ENCODE measurements at regions not wholly inside any gene's neighbourhood (a gene's known extent, or its start where the extent isn't known, plus 50 kb on each side); places are given as distances from the start of the nearest gene placed in this dataset.

DNA sequence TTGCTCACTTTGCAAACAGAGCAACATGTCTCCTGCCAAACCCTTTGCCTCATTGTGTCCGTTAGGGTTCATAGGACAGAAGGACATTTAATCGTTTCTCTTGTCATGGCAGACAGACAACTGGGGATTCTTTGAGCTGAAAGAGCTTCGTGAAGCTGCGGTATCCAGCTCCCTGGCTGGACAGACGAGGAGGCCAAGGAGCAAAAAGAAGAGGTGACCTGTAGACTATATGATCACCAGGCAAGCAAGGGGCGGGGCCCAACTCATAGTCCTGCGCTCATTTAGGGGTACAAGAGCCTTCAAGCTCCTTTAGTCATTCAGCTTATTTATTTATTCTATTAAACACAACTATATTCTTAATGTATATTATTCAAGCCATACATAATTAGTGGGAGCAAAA is 66.8 kb upstream of the VRK1 start:
- no peak for DNase-seq

DNA sequence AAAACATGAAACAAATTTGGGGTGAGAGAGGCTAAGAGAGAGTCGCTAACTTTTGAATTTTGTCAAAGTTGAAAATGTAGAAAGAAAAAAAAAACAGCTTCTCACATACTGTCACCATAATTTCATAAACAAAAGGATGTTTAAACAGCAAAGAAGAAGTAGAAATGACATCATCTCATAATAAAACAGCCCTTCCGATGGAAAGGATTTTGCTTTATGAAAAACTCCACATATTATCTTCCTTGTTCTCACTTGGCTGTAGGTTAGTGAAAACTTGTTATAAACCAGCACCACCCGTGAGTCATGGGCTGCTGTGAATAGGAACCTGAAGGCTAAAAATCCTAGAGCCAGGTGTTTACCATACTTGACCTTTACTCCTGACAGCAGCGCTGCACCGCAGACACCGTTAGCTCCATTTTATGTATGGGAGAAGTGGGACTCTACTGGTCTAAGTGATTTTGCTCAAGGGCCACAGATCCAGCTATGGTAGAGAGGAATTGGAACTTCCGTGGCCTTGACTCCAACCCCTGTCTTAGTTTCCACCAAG is 63.0 kb upstream of the VRK1 start:
- DNase-seq, result no peak

DNA sequence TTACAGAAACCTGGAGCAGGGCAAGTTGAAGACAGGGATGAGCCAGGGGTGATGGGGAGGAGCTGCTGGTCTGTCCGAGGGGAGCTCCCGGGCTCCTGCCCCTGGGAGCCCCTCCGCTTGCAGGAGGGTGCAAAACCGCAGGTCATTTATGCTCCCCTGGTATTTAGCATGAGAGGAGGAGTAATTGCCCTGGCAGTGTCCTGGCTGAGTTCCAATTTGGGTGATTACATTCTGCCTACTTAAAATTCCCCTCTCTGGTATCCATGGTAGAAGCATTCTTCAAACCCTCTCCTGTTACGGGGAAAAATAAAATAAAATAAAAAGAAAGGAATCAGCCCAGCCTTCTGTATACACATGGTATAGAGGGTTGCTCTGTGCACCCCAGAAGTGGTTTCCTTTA is 61.7 kb upstream of the VRK1 start:
- DNase-seq, result no peak

DNA sequence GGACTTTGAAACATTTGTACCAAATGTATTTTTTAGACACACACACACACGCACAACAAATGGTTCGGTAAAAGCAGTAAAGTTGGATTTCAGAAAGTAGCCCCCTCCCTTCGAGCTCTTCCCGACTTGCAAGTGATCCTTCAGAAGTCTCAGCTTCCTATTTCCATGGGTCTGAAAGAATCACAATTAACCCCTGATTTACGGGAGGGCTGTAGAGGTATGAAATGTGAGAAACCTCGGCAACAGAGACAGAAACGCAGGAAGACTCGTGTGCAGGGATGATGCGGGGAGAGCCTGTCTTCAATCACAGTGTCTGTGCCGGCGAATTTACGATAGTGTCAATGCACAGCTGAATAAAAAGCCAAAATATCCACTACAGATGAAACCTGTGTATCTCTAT is 60.7 kb upstream of the VRK1 start:
- no peak for DNase-seq

DNA sequence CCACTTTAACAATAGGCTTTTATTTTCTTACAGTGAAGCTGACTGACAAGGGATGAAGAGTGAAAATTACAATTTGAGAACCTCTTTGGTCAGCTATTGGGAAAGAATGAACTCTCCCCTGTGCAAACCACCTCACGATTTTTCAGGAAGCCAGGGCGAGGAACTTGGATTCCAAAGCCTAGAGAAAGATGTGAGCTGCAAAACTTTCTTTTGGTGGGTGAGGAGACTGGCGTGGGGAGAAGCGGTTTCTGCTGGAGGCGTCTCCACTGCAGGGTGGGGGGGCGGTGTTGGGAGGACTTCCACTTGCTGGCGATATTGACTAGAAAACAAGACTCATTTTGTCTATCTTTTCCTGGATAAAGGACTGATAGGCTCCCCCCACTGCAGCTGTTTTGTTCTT is 59.3 kb upstream of the VRK1 start:
- DNase-seq, result no peak

DNA sequence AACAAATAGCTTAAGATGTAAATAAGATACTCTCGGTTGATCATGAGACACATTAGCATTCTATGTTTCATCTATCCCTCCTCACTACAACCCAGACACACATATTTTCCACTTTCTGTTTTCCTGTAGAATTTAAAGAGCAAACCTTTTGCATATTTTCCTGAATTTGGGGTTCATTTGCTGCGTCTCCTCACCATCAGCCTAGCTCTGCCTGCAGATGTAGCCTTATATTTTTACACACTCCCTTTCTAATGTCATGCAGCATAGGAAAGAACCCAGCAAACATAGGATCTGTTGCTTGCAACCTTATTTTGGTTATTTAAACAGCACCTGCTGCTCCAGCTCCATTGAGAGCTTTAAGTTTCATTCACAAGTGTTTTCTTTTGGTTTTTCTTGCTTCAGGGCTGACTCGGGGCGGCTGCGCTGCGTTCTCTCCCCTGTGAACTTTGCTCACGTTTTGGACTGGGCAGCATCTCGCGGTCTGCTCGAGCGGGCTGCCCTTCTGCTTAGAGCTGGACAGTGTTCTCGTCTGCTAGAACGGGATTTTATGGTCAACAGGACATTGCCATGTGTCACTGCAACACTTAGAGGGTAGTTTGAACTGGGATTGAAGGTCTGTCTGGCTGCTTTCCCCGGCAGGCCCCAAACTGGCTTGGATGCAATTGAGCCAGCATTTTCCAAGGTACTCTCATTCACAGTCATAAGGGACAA is 57.8 kb upstream of the VRK1 start:
- no peak for DNase-seq

DNA sequence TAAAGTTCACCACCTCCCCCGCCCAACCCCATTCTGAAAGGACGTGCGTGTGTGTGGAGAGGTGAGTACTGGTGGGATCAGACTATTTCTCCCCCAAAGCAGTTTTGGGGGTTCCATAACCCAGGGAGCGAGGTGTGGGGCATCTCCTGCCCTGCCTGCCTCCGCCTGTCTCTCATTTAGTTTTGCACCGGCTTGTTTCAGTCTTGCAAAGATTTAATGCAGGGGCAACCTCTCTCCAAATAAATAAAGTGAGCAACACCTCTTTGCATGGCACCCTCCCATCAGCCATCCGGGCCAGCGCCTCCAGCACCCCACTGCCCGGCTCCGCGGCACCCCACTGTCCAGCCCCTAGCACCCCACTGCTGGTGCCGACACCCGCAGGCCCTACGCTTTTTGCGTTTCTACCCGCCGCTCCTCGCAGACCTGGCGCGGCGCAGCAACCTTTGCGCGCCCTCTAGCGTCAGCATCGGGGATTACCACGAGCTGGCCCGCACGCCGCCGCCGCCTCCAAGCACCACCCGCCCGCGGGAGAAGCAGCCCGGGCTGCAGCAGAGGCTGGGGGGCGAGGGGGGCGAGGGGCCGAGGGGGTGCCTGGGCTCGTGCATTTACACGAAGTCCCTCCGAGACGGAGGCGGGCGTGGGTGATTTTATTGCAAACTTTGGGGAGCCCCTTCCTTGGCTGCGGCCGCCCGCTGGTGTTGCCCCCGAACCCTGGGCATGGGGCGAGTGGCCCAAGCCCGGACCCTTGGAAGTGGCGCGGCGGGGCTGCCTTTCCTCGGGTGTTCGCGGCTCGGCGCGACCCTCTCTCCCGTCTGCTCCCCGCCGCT is 55.8 kb upstream of the VRK1 start:
- peak; percentile 22 for DNase-seq

DNA sequence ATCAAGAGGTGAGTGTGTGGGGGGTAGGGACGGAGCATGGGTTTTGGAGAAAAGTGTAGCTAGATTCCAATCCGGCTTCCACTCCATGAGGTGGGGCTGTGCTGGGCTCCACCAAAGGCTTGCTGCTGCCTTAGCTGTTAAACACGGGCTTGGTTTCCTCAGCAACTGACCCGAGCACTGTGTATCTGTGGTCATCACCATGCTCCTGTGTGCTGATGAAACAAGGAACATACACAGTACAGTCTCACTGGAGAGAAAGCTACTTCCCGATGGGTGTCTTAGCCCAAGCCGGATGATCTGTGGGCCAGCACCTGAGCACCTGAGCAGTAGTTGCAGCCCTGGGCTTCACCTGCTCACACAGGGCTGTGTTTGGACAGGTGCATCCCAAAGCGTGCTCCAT is 52.9 kb upstream of the VRK1 start:
- no peak for DNase-seq

DNA sequence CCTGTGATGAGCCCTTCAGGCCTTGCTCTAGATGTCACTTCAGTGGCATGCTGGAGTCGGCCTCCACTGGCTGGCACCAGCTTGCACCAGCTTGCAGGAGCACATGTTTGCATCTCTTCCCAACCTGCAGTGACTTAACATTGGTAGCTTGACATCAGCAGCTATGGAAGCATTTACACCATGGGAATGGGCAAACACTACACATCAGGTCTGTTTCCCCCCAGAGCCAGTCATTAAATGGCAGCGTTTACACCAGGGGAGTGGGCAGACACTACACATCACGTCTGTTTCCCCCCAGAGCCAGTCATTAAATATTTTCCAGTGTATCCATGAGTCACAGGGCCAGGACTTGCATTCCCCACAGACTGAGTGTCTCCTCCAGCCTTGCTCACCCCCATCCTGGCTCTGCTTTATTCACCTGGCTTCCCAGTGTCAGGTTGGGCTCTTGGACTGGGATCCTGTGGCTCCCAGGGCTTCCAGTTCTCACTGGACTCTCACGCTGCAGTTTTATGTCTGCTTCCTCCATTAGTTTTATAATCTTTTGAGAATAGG is 51.6 kb upstream of the VRK1 start:
- DNase-seq, result no peak

DNA sequence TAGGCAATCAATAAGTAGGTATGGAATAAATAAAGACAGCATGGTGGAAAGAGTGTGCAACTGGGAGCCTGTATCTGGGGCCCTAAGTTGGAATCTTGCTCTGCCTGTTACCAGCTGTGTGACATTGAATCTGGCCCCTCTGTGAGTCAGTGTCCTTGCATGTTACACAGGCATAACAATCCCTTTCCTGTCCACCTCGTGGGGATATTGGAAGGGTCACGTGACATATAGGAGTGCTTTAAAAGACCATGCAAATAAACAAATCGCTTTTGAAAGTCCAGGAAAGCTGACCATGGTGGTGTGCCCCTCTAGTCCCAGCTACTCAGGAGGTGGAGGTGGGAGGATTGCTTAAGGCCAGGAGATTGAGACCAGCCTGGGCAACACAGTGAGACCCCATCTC is 51.1 kb upstream of the VRK1 start:
- DNase-seq, result no peak

DNA sequence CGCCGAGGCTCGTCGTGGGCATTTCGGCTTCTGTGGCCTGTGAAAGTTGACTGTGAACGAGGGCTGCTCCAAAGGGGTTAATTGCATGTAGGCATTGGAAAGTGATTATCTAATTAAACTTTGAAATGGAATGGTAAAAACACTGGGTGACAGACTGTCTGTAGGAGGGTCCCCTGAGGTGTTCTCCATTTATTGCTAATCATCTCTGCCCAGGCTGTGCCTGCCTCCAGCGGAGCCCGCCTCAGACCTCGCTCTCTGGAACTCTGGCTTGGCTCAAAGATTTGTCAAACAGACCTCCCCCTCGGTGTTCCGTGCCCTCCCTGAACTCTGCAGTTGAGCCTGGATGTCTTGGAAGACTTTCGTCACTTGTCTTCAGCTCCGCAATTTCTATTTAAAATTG is 50.2 kb upstream of the VRK1 start:
- no peak for DNase-seq
